Prostate gland (tissue), 2 donors: ENCODE measurements at regions not wholly inside any gene's neighbourhood (a gene's known extent, or its start where the extent isn't known, plus 50 kb on each side); places are given as distances from the start of the nearest gene placed in this dataset.

Source experiments
- DNase-seq: peaks from one replicate; pipeline ENCODE4 v3.0.0-alpha.2; 2019; ENCODE audit warnings: low spot score
- H3K27ac ChIP-seq, 2 donors: fragments of 200-600 bp; sonication (generic); 2 replicates each; pipeline ENCODE4 v1.5.1; 2017 to 2019
- H3K27me3 ChIP-seq: fragments of 200-600 bp; sonication (generic); replicated peaks from 2 replicates; pipeline ENCODE4 v1.5.1; 2019; ENCODE audit not compliant: insufficient read depth
- H3K36me3 ChIP-seq, 2 donors: fragments of 200-600 bp; sonication (generic); 1 replicate in 1 of 2; 2 replicates in 1 of 2; pipeline versions ENCODE4 v1.5.1 to v1.8.1; 2017 to 2019
- H3K4me1 ChIP-seq: fragments of 200-600 bp; sonication (generic); replicated peaks from 2 replicates; pipeline ENCODE4 v1.5.1; 2019
- H3K4me3 ChIP-seq, 2 donors: fragments of 200-600 bp; sonication (generic); 2 replicates each; pipeline ENCODE4 v1.5.1; 2017 to 2019
- H3K9me3 ChIP-seq: fragments of 200-600 bp; sonication (generic); 2 replicates; pipeline ENCODE4 v1.5.1; 2017
- POLR2A ChIP-seq: fragments of 450-650 bp; IDR thresholded peaks from one replicate; pipeline ENCODE4 v1.6.1; 2016; ENCODE audit warnings: antibody characterized with exemption, mild to moderate bottlenecking
- POLR2AphosphoS5 ChIP-seq: sonication (generic); formaldehyde crosslinking; IDR thresholded peaks from one replicate; pipeline ENCODE4 v1.6.1; 2017; ENCODE audit warnings: antibody characterized with exemption
- WGBS: methylation state at CpG from one replicate; pipeline ENCODE4 v1.1.5; 2018; 5-methylcytosine and 5-hydroxymethylcytosine counted together
- intact Hi-C: fragments of 100-400 bp; cut with DNase I; formaldehyde crosslinking; loops from one replicate; pipeline ENCODE4 v1.14.2; 2022
- TF ChIP-seq, protein P1 (sequence below), 4 experiments: fragments of 200-600 bp in 2 of 4; fragments of 450-650 bp in 2 of 4; sonication (generic) in 2 of 4; IDR thresholded peaks; 1 replicate in 3 of 4; 2 replicates in 1 of 4; pipeline ENCODE4 v1.5.1; 2016 to 2019; ENCODE audit warnings: antibody characterized with exemption in 4 of 4, mild to moderate bottlenecking in 2 of 4, moderate library complexity in 2 of 4

DNA sequence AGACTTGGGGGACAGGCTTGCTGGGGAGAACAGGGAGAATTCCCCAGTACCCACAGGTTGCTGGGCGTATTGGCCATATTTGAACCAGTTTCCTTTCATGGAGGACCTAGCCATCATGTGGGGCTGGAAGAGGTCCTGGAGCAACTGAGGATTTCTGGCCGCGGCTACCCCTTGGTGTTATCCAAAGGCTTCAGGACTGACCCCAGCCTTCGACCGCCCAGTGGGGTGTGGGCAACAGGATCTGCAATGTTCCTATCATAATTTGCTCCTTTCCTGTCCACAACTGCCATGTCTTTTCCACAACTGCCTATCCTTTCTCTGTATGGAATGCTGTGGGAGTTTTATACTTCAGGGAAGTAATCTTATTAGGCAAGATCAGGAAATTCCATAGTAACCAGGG, 1053.6 kb upstream of the SLC39A10 start:
- Histone ChIP-seq H3K27ac (peak overlapping the region in 1 of 2 donors; percentile 38), H3K4me1 (no peaks in the 10 kb centered on the region), H3K27me3 (no peaks in the 10 kb centered on the region), H3K36me3 (no peaks in the 10 kb centered on the region), H3K9me3 (no peaks in the 10 kb centered on the region), H3K4me3 (no peak overlapping the region)
- intact Hi-C loops: no loop called here
- DNase-seq: no peak
- 97% methylated on average over 5 of the region's 5 CpGs for WGBS
- TF ChIP-seq POLR2A (no peak), POLR2AphosphoS5 (no peak)
- TF ChIP-seq, protein P1, sequence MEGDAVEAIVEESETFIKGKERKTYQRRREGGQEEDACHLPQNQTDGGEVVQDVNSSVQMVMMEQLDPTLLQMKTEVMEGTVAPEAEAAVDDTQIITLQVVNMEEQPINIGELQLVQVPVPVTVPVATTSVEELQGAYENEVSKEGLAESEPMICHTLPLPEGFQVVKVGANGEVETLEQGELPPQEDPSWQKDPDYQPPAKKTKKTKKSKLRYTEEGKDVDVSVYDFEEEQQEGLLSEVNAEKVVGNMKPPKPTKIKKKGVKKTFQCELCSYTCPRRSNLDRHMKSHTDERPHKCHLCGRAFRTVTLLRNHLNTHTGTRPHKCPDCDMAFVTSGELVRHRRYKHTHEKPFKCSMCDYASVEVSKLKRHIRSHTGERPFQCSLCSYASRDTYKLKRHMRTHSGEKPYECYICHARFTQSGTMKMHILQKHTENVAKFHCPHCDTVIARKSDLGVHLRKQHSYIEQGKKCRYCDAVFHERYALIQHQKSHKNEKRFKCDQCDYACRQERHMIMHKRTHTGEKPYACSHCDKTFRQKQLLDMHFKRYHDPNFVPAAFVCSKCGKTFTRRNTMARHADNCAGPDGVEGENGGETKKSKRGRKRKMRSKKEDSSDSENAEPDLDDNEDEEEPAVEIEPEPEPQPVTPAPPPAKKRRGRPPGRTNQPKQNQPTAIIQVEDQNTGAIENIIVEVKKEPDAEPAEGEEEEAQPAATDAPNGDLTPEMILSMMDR (IDR thresholded peaks at IDR 0.05): no peak

DNA sequence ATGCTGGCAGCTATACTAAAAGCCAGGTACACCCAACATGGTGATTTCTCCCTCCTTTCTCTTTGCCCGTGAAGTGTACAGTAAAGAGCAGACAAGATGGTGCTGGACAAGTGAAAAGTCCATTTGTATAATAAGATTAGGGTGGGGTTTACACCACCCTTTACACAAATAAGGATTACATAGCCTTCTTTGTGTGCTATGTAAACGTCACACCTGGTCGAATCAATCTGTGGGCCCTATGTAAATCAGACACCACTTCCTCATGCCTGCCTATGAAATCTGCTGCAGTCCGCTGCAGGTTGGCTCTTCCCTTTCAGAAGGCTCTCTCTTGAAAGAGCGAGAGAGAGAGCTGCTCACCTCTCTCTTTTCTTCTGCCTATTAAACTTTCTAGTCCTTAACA, 1054.3 kb upstream of the SLC39A10 start:
- Histone ChIP-seq H3K27me3 (no peaks in the 10 kb centered on the region), H3K9me3 (no peaks in the 10 kb centered on the region), H3K27ac (peak overlapping the region in 1 of 2 donors; percentile 38), H3K4me1 (no peaks in the 10 kb centered on the region), H3K36me3 (no peaks in the 10 kb centered on the region), H3K4me3 (no peak overlapping the region)
- intact Hi-C loops: no loop called here
- 64% methylated on average over 5 of the region's 5 CpGs for WGBS
- DNase-seq: no peak
- TF ChIP-seq, protein P1 (IDR thresholded peaks at IDR 0.05): no peak

DNA sequence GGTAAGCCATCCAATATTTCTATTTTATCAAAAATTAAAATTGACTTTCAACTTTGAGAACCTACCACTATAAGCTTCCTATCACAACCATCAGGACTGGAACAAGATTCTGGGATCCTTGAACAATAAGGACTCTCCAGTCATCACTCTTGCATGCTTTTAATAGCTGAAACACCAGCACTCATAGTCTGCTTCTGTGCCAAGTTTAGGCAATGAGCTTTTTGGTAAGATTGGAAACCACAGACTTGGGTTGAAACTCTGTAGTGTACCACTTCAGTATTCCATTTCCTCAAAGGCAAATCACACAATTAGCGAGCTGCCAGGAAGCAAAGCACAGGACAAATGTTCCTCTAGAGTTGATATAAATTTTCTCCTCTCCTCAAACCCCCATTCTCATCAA, 1065.8 kb upstream of the SLC39A10 start:
- H3K9me3 ChIP-seq: no peaks in the 10 kb centered on the region
- H3K36me3 ChIP-seq: no peaks in the 10 kb centered on the region
- no peaks in the 10 kb centered on the region for H3K27me3 ChIP-seq
- H3K27ac ChIP-seq: no peak overlapping the region
- no peak for DNase-seq
- WGBS: 75% methylated on average over 1 of the region's 1 CpG
- intact Hi-C loops: no loop called here
- TF ChIP-seq POLR2AphosphoS5: no peak
- TF ChIP-seq, protein P1 (IDR thresholded peaks at IDR 0.05): no peak
- no peaks in the 10 kb centered on the region for H3K4me1 ChIP-seq
- no peak overlapping the region for H3K4me3 ChIP-seq

- Histone ChIP-seq H3K4me1 (no peaks in the 10 kb centered on the region), H3K4me3 (no peak overlapping the region), H3K36me3 (no peaks in the 10 kb centered on the region), H3K27me3 (no peaks in the 10 kb centered on the region), H3K27ac (no peak overlapping the region), H3K9me3 (no peaks in the 10 kb centered on the region)
- intact Hi-C loops: no loop called here
- TF ChIP-seq POLR2AphosphoS5 (no peak), POLR2A (no peak)
- TF ChIP-seq, protein P1 (IDR thresholded peaks at IDR 0.05): no peak
- WGBS: 25% methylated on average over 1 of the region's 1 CpG
- no peak for DNase-seq
Measured at GRCh38 chr2:194587739-194588270, 1069.2 kb upstream of the SLC39A10 start.

DNA sequence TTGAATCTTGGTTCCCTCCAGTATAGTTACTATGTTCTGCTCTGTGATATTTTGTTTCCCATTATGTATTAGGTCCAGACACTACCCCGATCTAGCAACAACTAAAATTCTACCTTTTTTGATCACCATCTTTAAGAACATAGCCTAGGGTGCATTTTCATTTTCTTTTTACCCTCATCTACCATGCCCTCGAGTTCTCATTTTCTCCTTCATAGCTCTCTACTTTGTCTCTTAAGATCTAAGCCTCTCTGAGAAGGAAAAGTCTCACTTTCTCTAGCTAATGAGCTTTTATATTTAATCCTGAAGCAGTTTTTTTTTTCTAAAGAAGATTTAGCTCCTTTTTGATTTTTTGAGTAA, 1089.4 kb upstream of the SLC39A10 start:
- intact Hi-C loops: no loop called here
- no peak for DNase-seq
- peaks cover 4% of the 10 kb centered on the region for H3K4me1 ChIP-seq
- H3K27me3 ChIP-seq: no peaks in the 10 kb centered on the region
- WGBS: 70% methylated on average over 2 of the region's 2 CpGs
- no peak for TF ChIP-seq POLR2AphosphoS5
- TF ChIP-seq, protein P1 (IDR thresholded peaks at IDR 0.05): no peak
- TF ChIP-seq POLR2A: no peak
- H3K4me3 ChIP-seq: no peak overlapping the region
- H3K9me3 ChIP-seq: no peaks in the 10 kb centered on the region
- H3K27ac ChIP-seq: no peak overlapping the region
- H3K36me3 ChIP-seq: no peaks in the 10 kb centered on the region
